ENCODE measurements at regions not wholly inside any gene's neighbourhood (a gene's known extent, or its start where the extent isn't known, plus 50 kb on each side); places are given as distances from the start of the nearest gene placed in this dataset.

DNA sequence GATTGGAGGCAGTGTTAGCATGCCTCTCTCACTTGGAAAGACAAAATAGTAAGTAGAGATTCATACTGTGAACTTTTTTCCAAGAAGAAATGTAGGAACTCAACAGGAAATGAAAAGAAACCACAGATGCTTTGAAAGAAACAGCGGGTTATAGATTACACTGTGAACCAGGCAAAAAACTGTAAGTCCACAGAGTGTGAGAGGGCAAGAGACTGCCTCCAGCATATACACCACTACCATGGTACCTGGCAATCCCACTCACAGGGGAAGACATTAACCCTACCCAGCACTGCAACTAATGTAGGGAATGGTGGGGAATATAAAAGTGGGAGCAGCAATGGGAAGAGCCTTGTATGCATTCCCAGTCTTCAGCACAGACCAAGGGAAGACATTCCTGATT is 150.6 kb upstream of the GALNT5 start:
- no peak overlapping the region for H3K27ac Mint-ChIP-seq
- peak in 1 of 2 donors; percentile 24 for ATAC-seq
- no peaks in the 10 kb centered on the region for H3K4me1 Mint-ChIP-seq (ENCODE audit: low read depth in 2 of 2)

DNA sequence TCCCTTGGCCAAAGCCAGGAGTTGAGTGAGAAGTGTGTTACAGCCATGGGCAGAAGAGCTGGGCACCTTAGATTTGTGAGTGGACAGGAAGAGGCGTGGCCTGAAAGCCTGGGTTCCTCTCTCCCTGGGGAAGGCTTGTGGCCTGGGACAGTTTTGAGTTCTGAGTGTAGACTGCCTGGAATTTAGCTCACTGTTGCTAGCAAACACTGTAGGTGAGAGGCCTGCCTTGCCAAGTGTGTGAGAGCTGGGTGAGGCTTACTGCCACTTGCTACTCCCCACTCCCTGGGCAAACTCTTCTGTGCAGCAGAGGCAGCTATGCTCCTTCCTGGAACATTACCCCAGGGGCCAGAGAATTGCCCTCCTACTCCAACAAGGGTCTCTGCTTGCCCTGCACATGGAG is 150.0 kb upstream of the GALNT5 start:
- no peaks in the 10 kb centered on the region for H3K27me3 Mint-ChIP-seq
- no peak overlapping the region for H3K27ac Mint-ChIP-seq
- DNase-seq (ENCODE audit: low spot score) (no peak), ATAC-seq (peak in 1 of 2 donors; percentile 20)
- no peaks in the 10 kb centered on the region for H3K36me3 Mint-ChIP-seq
- peaks cover 3% of the 10 kb centered on the region for H3K9me3 Mint-ChIP-seq
- no peak overlapping the region for H3K4me3 Mint-ChIP-seq
- no peaks in the 10 kb centered on the region for H3K4me1 Mint-ChIP-seq (ENCODE audit: low read depth in 2 of 2)

More for the DNA sequence above, 150.6 kb upstream of the GALNT5 start:
- DNase-seq (ENCODE audit: low spot score) = no peak
- no peak overlapping the region for H3K4me3 Mint-ChIP-seq
- peaks cover 2% of the 10 kb centered on the region for H3K36me3 Mint-ChIP-seq
- no peaks in the 10 kb centered on the region for H3K27me3 Mint-ChIP-seq
- peaks cover 4% of the 10 kb centered on the region for H3K9me3 Mint-ChIP-seq

DNA sequence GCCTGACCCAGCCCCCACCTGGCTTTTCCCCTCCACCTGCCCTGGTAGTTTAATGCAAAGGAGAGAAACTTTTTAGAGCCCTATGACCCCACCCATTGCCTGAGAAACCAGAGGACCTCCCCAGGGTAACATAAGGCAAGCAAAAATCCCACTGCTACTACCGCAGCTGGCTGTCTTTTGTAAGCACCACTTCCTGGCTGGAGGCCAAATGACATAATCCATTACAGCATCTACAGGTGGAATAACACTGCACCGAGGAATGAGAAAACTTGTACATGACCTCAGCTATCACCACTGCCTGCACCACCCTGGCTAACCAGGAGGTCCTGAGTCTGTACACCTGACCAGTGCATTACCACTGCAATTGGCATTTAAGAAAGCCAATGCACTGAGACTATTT is 149.6 kb upstream of the GALNT5 start:
- Mint-ChIP-seq H3K4me3 (no peak overlapping the region), H3K36me3 (no peaks in the 10 kb centered on the region), H3K9me3 (peaks cover 3% of the 10 kb centered on the region), H3K27me3 (no peaks in the 10 kb centered on the region), H3K4me1 (ENCODE audit: low read depth in 2 of 2) (no peaks in the 10 kb centered on the region), H3K27ac (no peak overlapping the region)
- ATAC-seq = no peak
- DNase-seq (ENCODE audit: low spot score) = no peak

DNA sequence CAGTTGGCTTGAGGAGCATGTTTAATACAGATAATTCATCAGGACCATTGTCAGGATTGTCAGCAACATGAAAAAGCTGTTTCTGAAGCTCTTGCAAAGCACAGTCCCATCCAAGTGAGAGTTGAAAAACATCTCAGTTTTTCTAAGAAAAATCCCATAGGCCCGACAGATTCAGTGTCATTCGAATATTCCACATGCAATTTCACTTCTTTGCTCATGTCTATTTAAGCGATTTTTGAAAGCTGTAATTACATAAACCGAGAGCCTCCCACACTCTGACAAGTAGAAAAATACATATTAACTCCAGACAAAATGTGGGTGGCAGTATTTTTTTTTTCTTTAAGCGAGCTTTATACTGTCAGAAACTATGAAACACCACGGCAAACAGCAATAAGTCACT is 134.7 kb upstream of the GALNT5 start:
- H3K36me3 Mint-ChIP-seq = no peaks in the 10 kb centered on the region
- H3K4me1 Mint-ChIP-seq (ENCODE audit: low read depth in 2 of 2) = no peaks in the 10 kb centered on the region
- no peak overlapping the region for H3K4me3 Mint-ChIP-seq
- peaks cover 18% of the 10 kb centered on the region for H3K9me3 Mint-ChIP-seq
- no peak overlapping the region for H3K27ac Mint-ChIP-seq
- DNase-seq (ENCODE audit: low spot score) = no peak
- ATAC-seq = no peak
- H3K27me3 Mint-ChIP-seq = no peaks in the 10 kb centered on the region

DNA sequence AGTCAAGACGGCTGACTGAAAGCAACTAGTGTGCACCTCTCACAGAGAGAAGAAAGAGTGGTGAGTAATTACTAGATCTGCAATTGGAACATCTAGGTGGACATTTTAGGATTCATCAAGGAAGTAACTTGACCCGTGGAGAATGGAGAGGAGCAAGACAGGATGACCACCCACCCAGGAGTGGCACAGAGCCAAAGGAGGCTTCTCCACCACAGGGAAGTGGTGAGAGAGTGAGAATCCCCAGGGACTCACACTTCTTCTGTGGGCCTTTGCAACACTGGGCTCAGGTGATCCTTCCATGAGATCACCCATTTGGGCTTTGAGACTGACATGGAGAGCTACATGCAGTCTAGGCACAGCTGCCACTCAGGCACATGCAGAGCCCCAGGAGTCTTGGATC is 132.8 kb upstream of the GALNT5 start:
- peak in 1 of 2 donors; percentile 33 for ATAC-seq
- DNase-seq (ENCODE audit: low spot score) = no peak
- no peak overlapping the region for H3K27ac Mint-ChIP-seq
- peaks cover 20% of the 10 kb centered on the region for H3K9me3 Mint-ChIP-seq
- no peaks in the 10 kb centered on the region for H3K36me3 Mint-ChIP-seq
- no peak overlapping the region for H3K4me3 Mint-ChIP-seq
- H3K4me1 Mint-ChIP-seq (ENCODE audit: low read depth in 2 of 2) = no peaks in the 10 kb centered on the region
- no peaks in the 10 kb centered on the region for H3K27me3 Mint-ChIP-seq

DNA sequence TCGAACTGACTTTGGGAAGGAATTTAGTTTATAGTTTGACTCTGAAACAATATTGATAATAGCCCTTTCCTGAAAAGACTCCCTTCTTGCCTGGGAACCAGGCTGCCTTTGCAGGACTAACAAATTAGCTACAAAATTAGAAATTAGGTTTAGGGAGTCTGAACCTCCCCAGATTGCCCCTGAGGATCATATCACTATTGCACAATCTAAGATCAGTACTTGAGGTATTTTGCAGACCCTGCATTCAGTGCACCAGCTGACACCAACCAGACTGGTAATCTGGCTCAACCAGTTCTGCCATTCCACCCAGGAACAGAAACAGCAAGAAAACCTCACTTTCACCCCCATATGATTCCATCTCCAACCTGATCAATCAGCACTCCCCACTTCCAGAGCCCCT is 131.8 kb upstream of the GALNT5 start:
- Mint-ChIP-seq H3K4me3 (no peak overlapping the region), H3K4me1 (ENCODE audit: low read depth in 2 of 2) (no peaks in the 10 kb centered on the region), H3K27me3 (no peaks in the 10 kb centered on the region), H3K36me3 (no peaks in the 10 kb centered on the region), H3K9me3 (peaks cover 14% of the 10 kb centered on the region), H3K27ac (no peak overlapping the region)
- ATAC-seq (no peak), DNase-seq (ENCODE audit: low spot score) (no peak)

DNA sequence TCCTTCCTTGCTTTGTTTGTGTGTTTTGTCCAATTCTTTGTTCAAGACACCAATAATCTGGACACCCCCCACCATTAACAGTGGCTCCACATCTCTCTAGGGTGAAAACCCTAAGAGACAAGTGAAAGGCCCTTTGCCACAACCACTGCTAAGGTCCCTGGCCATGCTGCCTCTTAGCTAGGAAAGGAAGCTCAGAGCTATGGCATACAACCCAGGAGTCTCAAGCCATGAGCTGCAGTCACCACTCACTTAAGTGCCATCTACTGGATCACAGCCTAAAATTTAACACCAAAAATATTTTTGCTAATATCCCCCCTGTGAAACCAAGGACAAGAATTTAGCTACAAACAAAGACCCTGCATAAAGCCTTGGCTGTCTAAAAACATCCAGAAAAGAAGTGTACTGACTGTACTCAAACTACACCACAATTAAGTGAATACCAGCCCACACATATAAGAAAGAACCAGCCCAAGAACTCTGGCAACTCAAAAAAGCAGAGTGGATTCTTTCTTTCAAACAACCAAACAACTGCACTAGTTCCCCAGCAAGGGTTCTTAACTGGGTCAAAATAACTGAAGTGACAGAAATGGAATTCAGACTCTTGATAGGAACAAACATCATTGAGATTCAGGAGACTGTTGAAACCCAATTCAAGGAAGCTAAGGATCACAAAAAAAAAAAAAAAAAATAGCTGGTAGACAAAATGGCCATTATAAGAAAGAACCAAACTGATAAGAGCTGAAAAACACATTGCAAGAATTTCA is 130.1 kb upstream of the GALNT5 start:
- no peak overlapping the region for H3K4me3 Mint-ChIP-seq
- H3K27me3 Mint-ChIP-seq = no peaks in the 10 kb centered on the region
- DNase-seq (ENCODE audit: low spot score) (no peak), ATAC-seq (no peak)
- H3K9me3 Mint-ChIP-seq = peaks cover 11% of the 10 kb centered on the region
- no peak overlapping the region for H3K27ac Mint-ChIP-seq
- H3K4me1 Mint-ChIP-seq (ENCODE audit: low read depth in 2 of 2) = no peaks in the 10 kb centered on the region
- no peaks in the 10 kb centered on the region for H3K36me3 Mint-ChIP-seq

DNA sequence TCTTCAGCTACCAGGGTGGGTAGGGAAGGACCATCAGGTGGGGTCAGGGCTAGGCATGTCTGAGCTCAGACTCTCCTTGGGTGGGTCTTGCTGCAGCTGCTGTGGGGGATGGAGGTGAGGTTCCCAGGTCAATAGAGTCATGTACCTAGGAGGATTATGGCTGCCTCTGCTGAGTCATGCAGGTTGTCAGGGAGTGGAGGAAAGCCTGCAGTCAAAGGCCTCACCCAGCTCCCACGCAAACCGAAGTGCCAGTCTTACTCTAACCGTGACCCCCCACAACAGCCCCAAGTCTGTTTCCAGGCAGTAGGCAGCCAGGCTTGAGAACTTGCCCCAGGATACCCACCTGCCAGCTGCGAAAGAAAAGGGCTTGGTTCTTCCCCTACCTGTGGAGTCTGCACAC is 113.6 kb upstream of the GALNT5 start:
- ATAC-seq = no peak
- Mint-ChIP-seq H3K36me3 (no peaks in the 10 kb centered on the region), H3K4me3 (no peak overlapping the region), H3K9me3 (peaks cover 7% of the 10 kb centered on the region), H3K27me3 (no peaks in the 10 kb centered on the region), H3K4me1 (ENCODE audit: low read depth in 2 of 2) (no peaks in the 10 kb centered on the region), H3K27ac (no peak overlapping the region)
- DNase-seq (ENCODE audit: low spot score) = no peak

DNA sequence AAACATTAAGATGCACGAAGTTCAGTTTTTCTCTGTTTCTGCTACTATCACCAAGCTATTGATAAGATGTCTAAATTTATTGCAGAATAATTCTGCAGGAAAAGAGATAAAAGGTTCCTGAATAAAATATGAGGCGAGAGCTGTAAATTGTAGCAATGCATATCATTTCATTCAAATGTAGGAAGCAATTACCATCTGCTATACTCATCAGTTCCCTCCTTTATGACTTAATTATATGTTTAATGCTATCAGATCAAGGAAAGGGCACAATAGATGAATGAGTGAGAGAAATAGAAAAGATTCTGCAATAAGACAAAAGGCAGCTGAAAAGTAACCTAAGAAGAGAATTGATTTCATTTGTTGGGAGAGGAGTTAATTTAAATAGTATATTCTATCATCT is 108.2 kb upstream of the GALNT5 start:
- Mint-ChIP-seq H3K27ac (no peak overlapping the region), H3K4me1 (ENCODE audit: low read depth in 2 of 2) (no peaks in the 10 kb centered on the region), H3K36me3 (no peaks in the 10 kb centered on the region), H3K9me3 (no peaks in the 10 kb centered on the region), H3K27me3 (no peaks in the 10 kb centered on the region), H3K4me3 (no peak overlapping the region)
- ATAC-seq (no peak), DNase-seq (ENCODE audit: low spot score) (no peak)

DNA sequence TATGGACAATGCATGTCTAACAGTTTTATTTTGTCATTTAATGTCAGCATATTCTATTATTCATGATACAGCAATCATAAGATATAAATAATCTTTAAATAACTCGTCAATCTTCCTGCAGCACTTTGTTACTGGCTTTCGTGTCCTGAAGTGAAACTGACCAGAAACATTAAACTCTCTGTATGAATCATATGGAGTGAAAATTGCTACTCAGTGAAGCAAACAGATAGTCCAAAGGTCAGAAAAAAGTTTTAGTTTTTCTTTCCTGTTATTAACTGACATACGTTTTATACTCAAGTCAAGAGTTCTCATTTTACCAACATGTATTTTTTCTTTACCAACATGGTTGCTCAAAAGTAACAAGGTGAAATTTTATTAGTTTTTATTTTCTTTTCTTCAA is 106.8 kb upstream of the GALNT5 start:
- H3K4me1 Mint-ChIP-seq (ENCODE audit: low read depth in 2 of 2) = no peaks in the 10 kb centered on the region
- no peak overlapping the region for H3K4me3 Mint-ChIP-seq
- no peaks in the 10 kb centered on the region for H3K27me3 Mint-ChIP-seq
- ATAC-seq (no peak), DNase-seq (ENCODE audit: low spot score) (no peak)
- H3K36me3 Mint-ChIP-seq = no peaks in the 10 kb centered on the region
- H3K9me3 Mint-ChIP-seq = peaks cover 5% of the 10 kb centered on the region
- no peak overlapping the region for H3K27ac Mint-ChIP-seq

DNA sequence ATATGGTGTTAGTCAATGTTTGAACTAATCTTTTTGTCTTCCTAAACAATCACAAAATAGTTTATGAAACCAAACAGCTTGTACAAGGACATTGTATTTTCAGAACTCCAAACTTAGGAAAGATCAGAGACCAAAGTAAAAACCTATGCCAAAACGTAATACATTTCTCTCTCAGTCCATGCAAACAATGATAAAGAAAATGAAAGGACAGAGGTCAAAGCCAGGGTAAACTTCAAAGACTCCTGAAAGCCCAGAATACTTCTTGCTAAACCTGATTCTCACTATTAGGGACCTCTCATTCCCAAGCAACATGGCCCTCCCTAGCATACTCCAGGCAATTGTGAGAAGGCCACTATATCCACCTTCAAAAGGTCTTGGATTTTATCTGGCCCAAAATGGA is 105.1 kb upstream of the GALNT5 start:
- ATAC-seq (no peak), DNase-seq (ENCODE audit: low spot score) (no peak)
- Mint-ChIP-seq H3K4me1 (ENCODE audit: low read depth in 2 of 2) (no peaks in the 10 kb centered on the region), H3K27ac (no peak overlapping the region), H3K9me3 (peaks cover 7% of the 10 kb centered on the region), H3K27me3 (no peaks in the 10 kb centered on the region), H3K4me3 (no peak overlapping the region), H3K36me3 (no peaks in the 10 kb centered on the region)

DNA sequence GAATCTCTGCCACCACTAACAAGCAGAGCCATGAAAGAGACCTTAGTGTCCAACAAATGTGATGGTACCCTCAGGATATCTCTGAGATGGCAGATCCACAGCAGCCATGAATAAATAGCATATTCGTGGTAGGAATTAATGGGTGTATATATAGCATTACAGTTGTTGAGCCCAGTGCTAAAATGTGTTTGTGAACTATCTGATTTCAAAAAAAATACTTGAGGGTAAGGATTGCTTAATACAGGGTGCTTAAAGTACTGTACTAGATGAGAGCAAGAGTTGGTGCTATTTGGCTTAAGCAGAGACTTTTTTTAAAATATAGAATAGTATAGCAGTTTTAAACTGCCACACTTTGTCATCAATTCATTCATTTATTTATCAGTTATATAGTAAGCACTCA is 101.5 kb upstream of the GALNT5 start:
- H3K27me3 Mint-ChIP-seq = no peaks in the 10 kb centered on the region
- H3K4me3 Mint-ChIP-seq = no peak overlapping the region
- peaks cover 13% of the 10 kb centered on the region for H3K9me3 Mint-ChIP-seq
- H3K27ac Mint-ChIP-seq = no peak overlapping the region
- no peaks in the 10 kb centered on the region for H3K36me3 Mint-ChIP-seq
- DNase-seq (ENCODE audit: low spot score) (no peak), ATAC-seq (no peak)
- no peaks in the 10 kb centered on the region for H3K4me1 Mint-ChIP-seq (ENCODE audit: low read depth in 2 of 2)

DNA sequence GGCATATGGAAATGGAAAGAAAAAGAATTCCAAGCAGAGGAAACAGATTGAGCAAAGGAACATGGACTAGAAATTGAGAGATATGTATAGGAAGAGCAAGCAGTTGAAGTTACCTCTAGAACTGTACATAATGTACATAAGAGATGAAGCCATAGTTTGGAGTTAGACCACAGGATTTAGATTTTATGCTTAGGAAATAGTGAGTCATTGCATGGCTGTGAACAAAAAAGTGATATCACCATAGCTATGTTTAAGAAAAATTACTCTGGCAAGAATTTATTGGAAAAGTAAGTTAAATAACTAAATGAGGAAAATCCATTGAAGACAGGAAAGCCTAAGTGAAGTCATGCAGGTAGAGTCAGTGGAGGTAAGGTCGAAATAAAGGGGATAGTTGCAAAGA is 99.4 kb upstream of the GALNT5 start:
- Mint-ChIP-seq H3K4me1 (ENCODE audit: low read depth in 2 of 2) (no peaks in the 10 kb centered on the region), H3K27me3 (no peaks in the 10 kb centered on the region), H3K4me3 (no peak overlapping the region), H3K36me3 (no peaks in the 10 kb centered on the region), H3K9me3 (peaks cover 13% of the 10 kb centered on the region), H3K27ac (no peak overlapping the region)
- no peak for DNase-seq (ENCODE audit: low spot score)
- no peak for ATAC-seq

DNA sequence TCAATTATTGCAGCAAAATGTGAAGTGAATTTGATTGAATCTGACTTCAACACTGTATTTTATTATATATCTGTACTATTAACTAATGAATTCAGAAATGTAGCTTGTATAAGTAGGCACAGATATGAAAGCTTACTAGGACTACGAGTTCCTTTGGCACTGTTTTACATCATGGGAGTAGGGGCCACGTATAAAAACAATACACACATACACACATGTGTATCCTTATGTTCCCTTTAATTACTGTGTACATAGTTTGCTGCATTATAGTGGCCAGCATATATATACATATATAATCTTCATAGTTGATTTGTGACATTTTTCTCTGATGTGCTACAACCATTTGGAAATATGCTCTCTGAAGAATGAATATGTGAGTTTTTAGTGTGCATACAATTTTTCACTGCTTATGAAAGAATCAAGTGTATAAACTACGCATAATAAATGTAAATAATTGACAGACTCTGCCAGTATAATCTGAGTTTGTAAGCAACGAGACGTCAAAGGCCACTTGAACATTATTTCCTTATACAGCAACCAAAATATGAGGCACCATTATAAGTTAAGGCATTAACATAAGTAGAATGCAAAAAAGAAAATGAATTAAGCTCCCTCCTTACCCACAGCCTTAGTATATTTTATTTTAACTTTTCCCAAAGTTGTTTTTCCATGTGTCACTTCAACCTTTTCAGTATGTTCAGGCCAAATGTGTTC is 98.1 kb upstream of the GALNT5 start:
- ATAC-seq (no peak), DNase-seq (ENCODE audit: low spot score) (no peak)
- Mint-ChIP-seq H3K27me3 (no peaks in the 10 kb centered on the region), H3K4me1 (ENCODE audit: low read depth in 2 of 2) (no peaks in the 10 kb centered on the region), H3K27ac (no peak overlapping the region), H3K9me3 (peaks cover 13% of the 10 kb centered on the region), H3K36me3 (no peaks in the 10 kb centered on the region), H3K4me3 (no peak overlapping the region)
